Erythroblast (primary cell): ENCODE measurements at regions not wholly inside any gene's neighbourhood (a gene's known extent, or its start where the extent isn't known, plus 50 kb on each side); places are given as distances from the start of the nearest gene placed in this dataset.
"Not testable (repeated sequence)": the region's sequence is repeated elsewhere in the genome, so short reads cannot be mapped to it uniquely, and the experiment has no call there.

ENCODE experiments used
- DNase-seq, 2 experiments: peaks; one replicate each; lab custom pipeline; 2025; lab: John Stamatoyannopoulos, UW
- GATA1 ChIP-seq: IDR thresholded peaks from 2 replicates; pipeline ENCODE4 v1.6.1; 2011; ENCODE audit warnings: low read depth, mild to moderate bottlenecking, control low read depth, low read length, moderate library complexity
- POLR2A ChIP-seq: IDR thresholded peaks from 2 replicates; pipeline ENCODE4 v1.6.1; 2011; ENCODE audit warnings: mild to moderate bottlenecking, low read length

DNA sequence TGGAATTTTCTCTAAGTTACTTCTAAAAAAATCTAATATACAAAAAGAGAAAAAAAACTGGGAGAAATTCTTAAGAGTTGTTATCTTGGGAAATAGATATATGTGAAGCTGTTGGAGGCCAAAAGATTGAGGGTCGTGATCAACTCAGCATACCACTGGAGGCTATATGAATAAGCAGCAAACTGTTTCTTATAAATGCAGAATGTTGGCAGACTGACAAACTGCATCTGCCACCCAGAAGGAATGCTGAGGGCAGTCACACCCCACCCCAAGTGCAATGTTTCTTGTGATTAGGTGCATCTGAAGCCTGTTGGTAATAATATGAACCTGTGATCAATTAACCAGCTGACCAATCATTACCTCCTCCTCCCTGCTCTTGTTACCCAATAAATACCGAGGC lies 818.6 kb upstream of the MGAT4C start:
- TF ChIP-seq GATA1 (no peak), POLR2A (no peak)
- no peak for DNase-seq

DNA sequence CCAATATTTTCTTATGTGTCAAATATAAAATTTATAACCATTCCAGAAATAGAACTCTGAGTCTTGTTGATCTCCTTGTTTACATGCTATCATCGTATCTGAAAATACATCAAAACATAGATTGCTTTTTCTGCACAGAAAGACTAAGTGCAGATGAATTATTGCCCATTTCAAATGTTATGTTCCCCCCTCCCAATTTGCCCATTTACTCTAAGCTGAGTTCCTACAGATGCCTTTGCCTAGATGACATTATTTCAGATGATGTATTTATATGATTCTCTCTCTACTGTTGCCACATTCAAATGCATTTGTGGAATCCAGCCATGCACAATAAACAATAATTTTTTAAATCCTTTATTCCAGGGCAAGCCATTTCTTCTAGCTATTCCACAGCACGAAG lies 810.1 kb upstream of the MGAT4C start:
- TF ChIP-seq GATA1 = no peak
- no peak for DNase-seq

DNA sequence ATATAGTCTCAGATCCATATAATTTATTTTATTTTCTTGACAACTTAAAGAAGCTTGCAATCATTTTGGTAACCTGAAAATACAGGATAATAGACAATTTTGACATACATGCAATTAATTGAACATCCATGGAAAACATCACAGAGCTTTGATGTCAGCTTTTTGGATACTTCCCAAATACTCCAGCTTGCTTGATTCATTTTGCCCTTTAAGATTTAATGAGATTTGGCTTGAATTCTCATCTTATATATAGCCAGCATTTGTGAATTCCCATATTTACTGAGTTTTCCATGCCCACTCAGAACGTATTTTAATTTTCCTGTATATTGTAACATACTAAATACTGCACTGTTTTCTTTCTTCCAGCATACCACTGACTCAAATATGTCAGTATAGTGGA lies 803.0 kb upstream of the MGAT4C start:
- TF ChIP-seq GATA1 = no peak
- no peak for TF ChIP-seq POLR2A

DNA sequence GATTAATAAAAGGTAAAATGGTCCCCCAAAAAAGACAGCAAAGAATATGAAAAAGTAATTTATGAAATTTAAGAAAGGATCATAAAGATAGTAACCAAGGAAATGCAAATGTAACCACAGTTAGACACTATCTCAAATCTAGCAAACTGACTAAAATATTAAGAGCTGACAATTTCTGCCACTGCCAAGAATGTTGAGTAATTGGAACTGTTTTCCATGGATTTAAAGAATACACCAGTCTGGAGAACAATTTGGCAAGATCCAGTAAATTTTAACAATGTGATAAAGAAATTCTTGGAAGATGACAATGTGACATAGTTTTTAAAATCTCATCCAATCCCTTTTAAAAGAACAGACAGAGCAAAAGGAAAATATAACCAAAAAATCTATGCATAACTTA lies 798.0 kb upstream of the MGAT4C start:
- TF ChIP-seq POLR2A (no peak), GATA1 (no peak)
- DNase-seq = no peak

More for the DNA sequence above, 803.0 kb upstream of the MGAT4C start:
- no peak for DNase-seq

DNA sequence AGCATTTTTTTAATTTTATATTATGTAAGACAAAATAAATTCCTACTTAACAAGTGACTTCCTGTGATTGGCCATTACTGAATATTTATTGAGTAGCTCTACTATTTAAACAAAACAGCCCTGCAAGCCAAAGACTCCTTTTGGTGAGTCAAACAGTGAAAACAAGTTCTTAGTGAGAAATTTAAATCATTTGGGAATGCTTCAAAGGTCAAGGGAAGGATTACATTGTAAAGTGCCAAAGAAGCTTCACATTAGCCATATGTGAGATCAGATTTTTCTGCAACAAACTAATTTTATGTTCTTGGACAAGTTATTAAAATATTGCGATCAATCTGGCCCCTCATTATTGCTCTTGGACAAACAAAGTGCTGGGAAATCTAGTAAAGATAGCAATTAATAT lies 795.4 kb upstream of the MGAT4C start:
- TF ChIP-seq GATA1 (no peak), POLR2A (no peak)
- no peak for DNase-seq

DNA sequence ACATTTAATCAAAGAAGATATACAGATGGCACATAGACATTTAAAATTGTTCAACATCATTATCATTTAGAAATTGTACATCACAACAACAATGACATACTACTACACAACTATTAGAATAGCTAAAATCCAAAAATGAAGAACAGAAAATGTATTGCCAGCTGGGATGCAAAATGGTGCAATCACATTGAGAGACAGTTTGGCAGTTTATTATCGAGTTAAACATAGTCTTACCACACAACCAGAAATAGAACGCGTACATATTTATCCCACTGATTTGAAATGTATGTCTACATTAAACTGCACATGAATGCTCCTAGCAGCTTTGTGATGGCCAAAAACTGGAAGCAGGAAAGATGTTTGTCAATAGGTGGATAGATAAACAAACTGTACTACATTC lies 791.5 kb upstream of the MGAT4C start:
- no peak for TF ChIP-seq POLR2A
- no peak for TF ChIP-seq GATA1

DNA sequence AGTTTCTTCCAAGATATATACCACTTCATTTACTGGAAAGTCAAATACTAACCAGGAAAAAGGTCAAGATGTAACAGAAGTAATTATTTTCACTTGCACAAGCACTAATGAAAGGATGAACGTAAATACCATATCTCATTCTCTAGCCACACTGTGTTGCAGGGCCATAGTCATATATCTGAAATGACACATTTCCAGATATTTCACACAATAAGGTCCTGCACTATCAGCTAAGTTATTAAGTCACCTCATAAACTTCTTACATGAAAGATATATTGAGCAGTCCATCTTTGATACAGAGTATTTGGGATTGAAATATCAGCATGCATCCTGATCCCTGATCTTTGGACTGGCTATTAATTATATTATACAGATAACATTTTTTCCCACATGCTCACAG lies 783.3 kb upstream of the MGAT4C start:
- TF ChIP-seq POLR2A = no peak
- TF ChIP-seq GATA1 = no peak
- DNase-seq = no peak

More for the DNA sequence above, 791.5 kb upstream of the MGAT4C start:
- DNase-seq = no peak

DNA sequence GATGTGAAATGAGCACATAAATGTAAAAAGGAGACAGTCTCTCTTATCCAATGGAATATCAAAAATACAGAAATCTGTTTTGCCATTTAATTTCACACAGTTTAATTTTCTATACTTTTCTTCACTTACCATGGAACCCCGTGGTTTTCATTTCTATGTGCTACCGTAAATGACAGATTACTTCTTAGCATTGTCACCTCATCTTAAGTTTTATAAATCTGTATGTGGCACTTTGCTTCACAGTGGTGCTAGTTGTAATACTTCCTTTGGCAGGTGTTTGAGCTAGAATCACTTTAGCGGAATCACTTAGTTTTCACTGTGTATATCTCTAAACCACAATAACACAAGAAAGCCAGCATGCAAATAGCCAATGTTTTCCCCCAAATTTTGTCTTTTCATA lies 781.9 kb upstream of the MGAT4C start:
- TF ChIP-seq GATA1 (no peak), POLR2A (no peak)
- no peak for DNase-seq

DNA sequence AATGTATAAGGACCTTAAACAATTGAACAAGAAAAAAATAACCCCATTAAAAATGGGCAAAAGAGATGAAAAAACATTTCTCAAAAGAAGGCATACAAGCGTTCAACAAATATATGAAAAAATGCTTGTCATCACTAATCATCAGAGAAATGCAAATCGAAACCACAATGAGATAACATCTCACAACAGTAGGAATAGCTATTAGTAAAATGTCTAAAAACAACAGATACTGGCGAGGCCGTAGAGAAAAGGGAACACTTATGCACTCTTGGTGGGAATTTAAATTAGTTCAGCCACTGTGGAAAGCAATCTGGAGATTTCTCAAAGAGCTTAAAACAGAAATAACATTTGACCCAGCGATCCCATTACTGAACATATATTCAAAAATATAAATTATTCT lies 769.8 kb upstream of the MGAT4C start:
- no peak for TF ChIP-seq POLR2A
- no peak for TF ChIP-seq GATA1
- no peak for DNase-seq

DNA sequence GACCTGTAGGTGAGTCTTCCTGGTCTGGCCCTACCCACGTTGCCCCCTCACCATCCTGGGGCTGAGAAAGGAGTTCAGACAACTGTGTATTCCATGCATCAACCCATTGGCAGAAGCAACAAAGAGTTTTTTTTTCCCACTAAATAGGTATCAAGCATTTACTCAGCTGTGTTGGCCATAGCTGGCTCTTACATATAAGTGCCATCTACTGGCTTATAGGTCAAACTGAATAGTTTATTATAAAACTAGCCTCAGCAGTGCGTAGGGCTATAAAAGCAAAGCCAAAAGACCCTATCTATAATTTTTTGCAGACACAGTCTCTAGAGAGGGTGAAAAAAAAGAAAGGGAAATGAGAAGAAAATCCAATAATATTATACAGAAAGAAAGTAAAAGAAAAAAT lies 765.2 kb upstream of the MGAT4C start:
- TF ChIP-seq GATA1 = no peak
- TF ChIP-seq POLR2A = no peak
- DNase-seq = no peak

DNA sequence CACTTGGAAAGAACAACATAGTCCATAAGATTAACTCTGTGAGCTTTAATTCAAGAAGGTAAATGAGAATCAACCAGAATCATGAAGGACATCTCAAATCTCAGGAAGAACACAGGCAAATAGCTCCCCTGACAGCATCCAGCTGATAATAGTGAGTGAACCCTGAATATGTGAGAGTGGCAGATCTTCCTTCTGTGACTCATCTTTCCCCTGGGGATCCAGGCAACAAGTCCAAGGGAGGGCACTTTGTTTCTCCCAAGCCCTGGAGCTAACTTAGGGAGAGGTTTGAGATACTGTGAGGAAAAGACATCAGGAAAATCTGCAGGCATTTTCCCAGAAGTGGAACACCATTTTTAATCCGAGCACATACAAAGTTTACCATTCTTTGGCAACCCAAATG lies 763.9 kb upstream of the MGAT4C start:
- DNase-seq = no peak
- no peak for TF ChIP-seq GATA1
- no peak for TF ChIP-seq POLR2A

DNA sequence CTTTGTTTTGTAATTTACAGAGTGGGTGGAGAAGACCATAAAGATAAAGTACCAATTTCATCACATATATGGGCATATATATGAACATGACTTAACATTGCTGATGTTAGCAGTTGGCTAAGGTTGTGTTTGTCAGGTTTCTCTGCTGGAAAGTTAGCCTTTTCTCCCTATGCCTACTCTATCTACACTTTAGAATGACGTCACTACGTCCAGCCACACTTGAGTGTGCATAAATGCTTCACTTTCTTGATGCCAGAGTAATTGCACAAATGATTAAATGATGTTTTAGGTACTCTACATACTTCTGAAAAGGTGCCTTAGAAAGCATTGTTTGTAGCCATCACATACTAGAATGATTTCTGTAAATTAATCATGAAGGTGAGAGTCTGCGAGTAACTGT lies 759.2 kb upstream of the MGAT4C start:
- no peak for TF ChIP-seq POLR2A
- no peak for TF ChIP-seq GATA1
- no peak for DNase-seq

DNA sequence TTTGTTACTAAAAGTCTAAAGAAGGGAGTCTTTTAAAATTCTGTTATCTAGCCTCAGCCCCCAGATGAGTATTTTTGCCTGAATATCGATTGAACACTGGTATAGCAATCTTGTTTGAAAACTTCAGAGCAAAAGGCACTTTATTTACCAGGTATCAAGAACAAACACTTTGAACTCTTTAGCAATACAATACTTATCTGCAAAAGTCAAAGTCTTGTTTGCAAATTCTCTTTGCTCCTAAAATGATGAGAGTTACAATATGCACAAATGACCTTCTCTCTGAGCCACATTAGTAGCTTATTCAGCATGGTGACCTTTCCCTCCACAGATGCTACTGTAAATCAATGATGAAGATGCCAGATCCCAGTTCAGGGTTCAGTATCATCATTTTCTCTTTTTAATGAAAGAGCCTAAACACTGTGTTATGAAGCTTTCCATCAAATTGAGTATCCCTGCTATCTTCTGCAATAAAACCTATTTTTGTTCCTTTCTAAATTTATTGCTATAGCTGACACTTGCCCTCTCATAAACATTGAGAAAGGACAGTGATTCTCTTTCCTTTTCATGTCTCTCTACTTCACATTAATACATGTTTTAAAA lies 752.7 kb upstream of the MGAT4C start:
- no peak for DNase-seq
- TF ChIP-seq GATA1 = no peak
- TF ChIP-seq POLR2A = no peak

DNA sequence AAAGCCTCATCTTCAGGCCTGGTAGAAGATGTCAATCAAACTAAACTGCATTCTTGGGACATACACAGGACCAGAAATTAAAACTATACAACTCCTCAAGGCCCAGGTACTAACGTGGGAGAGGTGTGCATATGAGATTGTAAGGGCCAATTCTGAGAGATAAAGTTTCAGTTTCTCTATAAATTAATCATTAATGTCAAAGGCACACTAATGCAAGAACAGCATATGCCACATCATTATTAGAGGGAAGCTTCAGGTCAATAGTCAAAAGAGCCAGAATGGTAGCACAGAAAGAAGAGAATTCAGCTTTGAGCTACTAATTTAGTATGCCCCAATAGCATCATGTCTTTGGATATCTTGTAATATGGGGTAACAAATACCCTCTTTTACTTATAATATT lies 744.9 kb upstream of the MGAT4C start:
- TF ChIP-seq GATA1 = no peak
- TF ChIP-seq POLR2A = no peak
- DNase-seq = no peak

DNA sequence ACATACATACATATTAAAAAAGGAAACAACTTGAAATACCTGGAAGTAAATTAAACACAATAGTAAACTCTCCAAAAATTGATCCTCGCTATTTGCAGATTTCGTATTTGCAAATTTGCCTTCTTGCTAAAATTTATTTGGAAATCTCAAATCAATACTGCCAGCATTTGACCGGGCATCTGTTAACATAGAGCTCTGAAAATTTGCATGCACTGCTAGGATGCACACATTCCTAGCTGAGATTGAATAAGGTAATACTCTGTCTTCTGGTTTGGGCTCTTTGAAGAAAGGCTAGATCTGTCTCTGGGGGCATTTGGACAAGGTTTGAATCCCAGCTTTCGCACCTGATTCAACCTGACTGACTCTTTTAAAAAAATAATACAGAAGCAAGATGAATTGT lies 729.1 kb upstream of the MGAT4C start:
- no peak for DNase-seq
- no peak for TF ChIP-seq POLR2A
- no peak for TF ChIP-seq GATA1

DNA sequence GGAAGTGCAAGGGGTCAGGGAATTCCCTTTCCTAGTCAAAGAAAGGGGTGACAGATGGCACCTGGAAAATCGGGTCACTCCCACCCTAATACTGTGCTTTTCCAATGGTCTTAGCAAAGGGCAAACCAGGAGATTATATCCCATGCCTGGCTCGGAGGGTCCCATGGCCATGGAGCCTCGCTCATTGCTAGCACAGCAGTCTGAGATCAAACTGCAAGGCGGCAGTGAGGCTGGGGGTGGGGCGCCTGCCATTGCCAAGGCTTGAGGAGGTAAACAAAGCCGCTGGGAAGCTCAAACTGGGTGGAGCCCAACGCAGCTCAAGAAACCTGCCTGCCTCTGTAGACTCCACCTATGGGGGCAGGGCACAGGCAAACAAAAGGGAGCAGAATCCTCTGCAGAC lies 714.4 kb upstream of the MGAT4C start:
- not testable (repeated sequence) for DNase-seq
